GM21529 (cell line): ENCODE measurements at regions not wholly inside any gene's neighbourhood (a gene's known extent, or its start where the extent isn't known, plus 50 kb on each side); places are given as distances from the start of the nearest gene placed in this dataset.
"Not testable (repeated sequence)": the region's sequence is repeated elsewhere in the genome, so short reads cannot be mapped to it uniquely, and the experiment has no call there.

Source experiments
- ATAC-seq: cut with Tn5 transposase; IDR thresholded peaks from one replicate; pipeline ENCODE4 v1.9.1; 2021; ENCODE audit not compliant: unreplicated experiment

GRCh38 chr12:4193821-4194220, 79.7 kb upstream of the CCND2 start:
- no peak for ATAC-seq

- no peak for ATAC-seq
Observed at GRCh38 chr12:4191642-4192041, 81.9 kb upstream of the CCND2 start.

- ATAC-seq: no peak
Observed at GRCh38 chr12:4191149-4191548, 82.4 kb upstream of the CCND2 start.

GRCh38 chr12:4190366-4191063, 83.0 kb upstream of the CCND2 start:
- ATAC-seq: no peak

GRCh38 chr12:4189721-4190120, 83.8 kb upstream of the CCND2 start:
- no peak for ATAC-seq

GRCh38 chr12:4187916-4188315, 85.6 kb upstream of the CCND2 start:
- ATAC-seq: no peak

GRCh38 chr12:4187315-4187714, 86.2 kb upstream of the CCND2 start:
- ATAC-seq: not testable (repeated sequence)

GRCh38 chr12:4178424-4179170, 95.0 kb upstream of the CCND2 start:
- ATAC-seq: peak; percentile 58

GRCh38 chr12:4177262-4177661, 96.3 kb upstream of the CCND2 start:
- no peak for ATAC-seq

- ATAC-seq: no peak
Observed at GRCh38 chr12:4176168-4176567, 97.4 kb upstream of the CCND2 start.

GRCh38 chr12:4174417-4174816, 99.1 kb upstream of the CCND2 start:
- no peak for ATAC-seq

GRCh38 chr12:4172999-4173398, 100.6 kb upstream of the CCND2 start:
- ATAC-seq: no peak

GRCh38 chr12:4171742-4172141, 101.8 kb upstream of the CCND2 start:
- ATAC-seq: no peak

GRCh38 chr12:4169959-4170358, 103.6 kb upstream of the CCND2 start:
- no peak for ATAC-seq

GRCh38 chr12:4169531-4169930, 104.0 kb upstream of the CCND2 start:
- no peak for ATAC-seq

GRCh38 chr12:4168036-4168435, 105.5 kb upstream of the CCND2 start:
- no peak for ATAC-seq

- peak; percentile 62 for ATAC-seq
Observed at GRCh38 chr12:4164559-4165558, 108.7 kb upstream of the CCND2 start.

GRCh38 chr12:4164188-4164558, 109.4 kb upstream of the CCND2 start:
- no peak for ATAC-seq

GRCh38 chr12:4161718-4162117, 111.8 kb upstream of the CCND2 start:
- no peak for ATAC-seq

GRCh38 chr12:4160314-4161040, 113.1 kb upstream of the CCND2 start:
- ATAC-seq: no peak

GRCh38 chr12:4159851-4160250, 113.7 kb upstream of the CCND2 start:
- no peak for ATAC-seq
